ENCODE measurements at regions not wholly inside any gene's neighbourhood (a gene's known extent, or its start where the extent isn't known, plus 50 kb on each side); places are given as distances from the start of the nearest gene placed in this dataset.

GRCh38 chr2:220221992-220222391 is 594.6 kb downstream of the SLC4A3 start:
- no peak for TF ChIP-seq CTCF (IDR thresholded peaks at IDR 0.05; ENCODE audit: low read depth, low read length, poor library complexity, severe bottlenecking)
- no peak for TF ChIP-seq EZH2phosphoT487 (IDR thresholded peaks at IDR 0.05; ENCODE audit: borderline replicate concordance, low read length)
